NCI-H524 treated with DMSO at 0.1 percent for 48 hours (cell line): ENCODE measurements at regions not wholly inside any gene's neighbourhood (a gene's known extent, or its start where the extent isn't known, plus 50 kb on each side); places are given as distances from the start of the nearest gene placed in this dataset.
"Not testable (repeated sequence)": the region's sequence is repeated elsewhere in the genome, so short reads cannot be mapped to it uniquely, and the experiment has no call there.

Source experiments
- DNase-seq: peaks from one replicate; lab custom pipeline; 2025; lab: John Stamatoyannopoulos, UW

DNA sequence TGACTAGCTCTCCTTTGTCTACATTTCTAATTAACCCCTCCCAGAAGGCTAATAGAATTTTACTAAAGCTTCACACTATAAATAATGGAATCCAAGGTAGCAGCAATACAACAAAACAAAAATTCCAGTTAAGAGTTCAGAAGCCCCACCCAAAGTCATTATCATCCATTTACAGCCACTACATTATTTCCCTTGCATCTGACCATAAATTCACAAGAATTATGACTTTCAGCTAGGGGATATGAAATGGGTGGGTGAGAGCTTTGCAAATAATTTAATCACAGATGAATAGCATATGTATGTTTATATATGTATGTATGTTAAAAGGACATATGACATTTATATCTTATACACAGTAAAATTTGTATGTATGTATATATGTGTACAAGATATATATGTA lies 65.3 kb upstream of the PTGDR start:
- no peak for DNase-seq

DNA sequence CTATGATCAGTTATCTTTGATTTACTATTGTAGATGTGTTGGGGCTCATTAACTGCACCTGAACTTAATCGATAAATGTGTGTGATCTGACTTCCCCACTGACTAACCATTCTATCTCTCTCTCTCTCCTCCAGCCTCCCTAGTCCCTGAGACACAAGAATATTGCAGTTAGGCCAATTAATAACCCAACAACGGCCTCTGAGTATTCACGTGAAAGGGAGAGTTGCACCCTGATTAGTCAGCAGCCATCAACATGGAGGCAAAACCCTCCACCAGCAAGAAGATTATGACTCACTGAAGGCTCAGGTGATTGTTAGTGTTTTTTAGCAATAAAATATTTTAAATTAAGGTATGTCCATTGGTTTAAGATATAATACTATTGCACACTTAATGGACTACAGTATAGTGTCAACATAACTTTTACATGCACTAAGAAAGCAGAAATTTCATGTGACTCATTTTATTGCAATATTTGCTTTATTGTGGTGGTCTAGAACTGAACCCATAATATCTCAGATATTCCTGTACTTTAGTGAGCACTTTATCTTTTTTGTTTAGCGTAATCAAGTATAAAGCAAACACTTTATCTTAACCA lies 77.1 kb upstream of the PTGDR start:
- no peak for DNase-seq

DNA sequence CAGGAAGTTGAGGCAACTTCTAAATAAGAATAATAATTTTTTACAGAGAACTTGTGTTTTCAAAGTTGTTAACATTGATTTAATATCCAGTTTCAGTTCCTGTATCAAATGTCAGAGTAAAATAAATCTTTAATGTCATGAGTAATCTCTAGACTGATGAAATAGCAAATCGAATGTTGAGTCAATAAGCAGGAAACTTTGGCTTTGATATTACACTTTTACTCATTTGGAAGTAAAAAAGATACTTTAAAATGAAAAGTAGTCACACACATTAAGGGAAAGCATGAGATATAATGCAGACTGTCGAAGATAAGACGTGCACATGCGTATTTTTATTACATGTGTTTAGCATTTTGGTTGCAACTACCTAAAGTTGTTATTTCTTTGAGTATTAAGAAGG lies 78.2 kb upstream of the PTGDR start:
- DNase-seq: no peak

DNA sequence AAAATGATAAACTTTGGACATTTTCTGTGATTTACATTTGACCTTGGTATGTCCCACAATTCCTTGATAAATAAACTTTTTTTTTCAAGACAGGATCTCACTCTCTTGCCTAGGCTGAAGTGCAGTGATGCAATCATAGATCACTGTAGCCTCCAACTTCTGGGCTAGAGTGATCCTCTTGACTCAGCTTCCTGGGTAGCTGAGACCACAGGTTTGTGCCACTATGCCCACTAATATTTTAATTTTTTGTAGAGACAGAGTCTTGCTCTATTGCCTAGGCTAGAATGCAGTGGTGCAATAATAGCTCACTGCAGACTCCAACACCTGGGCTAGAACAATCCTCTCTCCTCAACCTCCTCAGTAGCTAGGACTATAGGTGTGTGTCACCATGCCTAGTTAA lies 79.1 kb upstream of the PTGDR start:
- DNase-seq: no peak

DNA sequence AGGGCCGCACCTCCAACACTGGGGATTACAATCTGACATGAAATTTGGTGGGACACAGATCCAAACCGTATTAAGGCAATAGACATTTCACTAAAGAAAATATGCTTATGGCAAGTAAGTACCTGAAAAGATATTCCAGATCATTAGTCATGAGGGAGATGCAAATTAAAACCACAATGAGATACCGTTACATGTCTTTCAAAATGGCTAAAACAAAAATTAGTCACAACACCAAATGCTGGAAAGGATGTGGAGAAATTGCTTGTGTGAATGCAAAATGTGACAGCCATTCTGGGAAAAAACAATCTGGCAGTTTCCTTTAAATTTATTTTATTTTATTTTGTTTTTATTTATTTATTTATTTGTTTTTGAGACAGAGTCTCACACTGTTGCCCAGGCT lies 82.3 kb upstream of the PTGDR start:
- DNase-seq: no peak

DNA sequence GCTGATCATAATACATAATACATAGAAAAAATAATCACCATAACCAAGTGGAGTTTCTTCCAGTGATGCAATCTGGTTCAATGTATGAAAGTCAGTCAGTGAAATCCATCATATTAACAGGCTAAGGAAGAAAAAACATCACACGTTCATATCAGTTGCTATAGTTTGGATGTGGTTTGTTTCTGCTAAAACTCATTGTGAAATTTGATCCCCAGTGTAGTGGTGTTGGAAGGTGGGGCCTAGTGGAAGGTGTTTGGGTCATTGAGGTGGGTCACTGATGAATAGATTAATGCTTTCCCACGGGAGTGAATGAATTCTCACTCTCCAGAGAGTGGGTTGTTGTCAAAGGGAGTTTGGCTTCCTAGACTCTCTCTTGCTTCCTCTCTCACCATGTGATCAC lies 84.6 kb upstream of the PTGDR start:
- DNase-seq: no peak

DNA sequence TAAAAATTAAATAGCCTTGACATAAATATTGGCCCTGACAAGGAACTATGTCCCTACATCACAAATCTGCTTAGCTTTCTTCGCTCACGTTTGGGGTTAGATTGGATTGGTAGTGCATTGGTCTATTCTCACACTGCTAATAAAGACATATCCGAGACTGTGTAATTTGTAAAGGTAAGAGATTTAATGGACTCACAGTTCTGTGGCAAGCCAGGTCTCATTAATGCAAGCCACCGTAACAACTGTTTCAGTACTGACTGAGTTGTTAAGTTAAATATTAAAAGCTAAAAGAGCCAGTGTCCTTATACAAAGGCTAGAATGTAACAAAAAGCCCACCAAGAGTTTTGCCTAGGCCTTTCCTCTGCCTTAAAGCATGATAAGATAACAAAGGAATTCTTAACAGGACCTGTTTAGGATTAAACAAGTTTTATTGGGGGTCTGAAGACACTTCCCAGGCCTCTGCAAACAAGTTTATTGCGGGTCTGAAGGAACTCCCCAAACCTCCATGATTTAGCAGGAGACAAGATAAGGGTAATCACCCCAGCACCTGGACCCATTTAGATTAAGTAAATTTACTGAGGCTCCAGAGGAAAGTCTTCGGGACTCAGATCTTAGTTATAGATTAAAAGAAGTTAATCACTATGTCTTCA lies 88.2 kb upstream of the PTGDR start:
- DNase-seq: no peak

DNA sequence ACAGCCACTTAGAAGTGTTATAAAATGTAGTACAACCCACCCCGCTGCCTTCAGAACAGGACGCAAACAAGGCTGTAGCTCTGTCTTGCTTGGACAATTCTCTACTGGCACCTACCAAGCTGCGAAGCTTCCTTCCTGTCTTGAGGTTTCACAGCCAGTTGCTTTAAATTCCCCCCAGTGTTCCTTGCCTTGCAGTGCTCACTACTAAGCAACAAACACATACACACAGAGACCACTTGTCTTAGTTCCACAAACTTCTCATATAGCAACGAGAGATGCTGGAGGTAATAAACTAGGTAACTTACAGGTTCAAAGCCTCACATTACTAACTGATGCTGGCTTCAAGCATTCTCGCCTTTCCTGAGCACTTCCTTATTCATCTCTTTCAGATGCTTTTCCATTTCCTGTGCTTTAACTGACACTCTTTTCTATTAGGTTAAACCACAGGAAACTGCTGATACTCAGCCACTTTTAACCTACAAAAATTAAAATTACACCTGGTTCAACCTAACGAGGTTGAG lies 91.5 kb upstream of the PTGDR start:
- no peak for DNase-seq

DNA sequence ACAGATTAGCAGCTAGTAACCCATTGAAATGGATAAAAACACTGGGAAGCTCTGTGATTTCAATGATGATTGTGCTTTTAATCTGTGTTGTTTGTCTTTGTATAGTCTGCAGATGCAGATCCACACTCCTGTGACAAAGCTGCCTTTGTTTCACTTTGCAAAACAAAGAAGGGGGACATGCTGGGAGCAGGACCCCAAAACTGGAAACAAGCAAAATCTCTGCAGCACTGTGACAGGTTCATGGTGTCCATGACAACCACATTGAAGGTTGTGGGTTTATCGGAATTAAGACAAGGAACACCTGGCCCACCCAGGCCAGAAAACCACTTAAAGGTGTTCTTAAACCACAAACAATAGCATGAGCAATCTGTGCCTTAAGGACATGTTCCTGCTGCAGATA lies 95.6 kb upstream of the PTGDR start:
- DNase-seq: not testable (repeated sequence)

DNA sequence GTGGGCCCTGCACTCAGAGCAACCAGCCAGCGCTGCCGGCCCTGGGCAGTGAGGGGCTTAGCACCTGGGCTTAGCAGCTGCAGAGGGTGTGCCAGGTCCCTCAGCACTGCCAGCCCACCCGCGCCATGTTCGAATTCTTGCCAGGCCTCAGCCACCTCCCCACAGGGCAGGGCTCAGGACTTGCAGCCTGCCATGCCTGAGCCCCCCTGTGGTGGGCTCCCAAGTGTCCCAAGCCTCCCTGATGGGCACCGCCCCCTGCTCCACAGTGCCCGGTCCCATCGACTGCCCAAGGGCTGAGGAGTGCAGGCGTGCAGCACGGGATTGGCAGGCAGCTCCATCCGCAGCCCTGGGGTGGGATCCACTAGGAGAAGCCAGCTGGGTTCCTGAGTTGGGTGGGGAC lies 98.0 kb upstream of the NID2 start:
- no peak for DNase-seq

DNA sequence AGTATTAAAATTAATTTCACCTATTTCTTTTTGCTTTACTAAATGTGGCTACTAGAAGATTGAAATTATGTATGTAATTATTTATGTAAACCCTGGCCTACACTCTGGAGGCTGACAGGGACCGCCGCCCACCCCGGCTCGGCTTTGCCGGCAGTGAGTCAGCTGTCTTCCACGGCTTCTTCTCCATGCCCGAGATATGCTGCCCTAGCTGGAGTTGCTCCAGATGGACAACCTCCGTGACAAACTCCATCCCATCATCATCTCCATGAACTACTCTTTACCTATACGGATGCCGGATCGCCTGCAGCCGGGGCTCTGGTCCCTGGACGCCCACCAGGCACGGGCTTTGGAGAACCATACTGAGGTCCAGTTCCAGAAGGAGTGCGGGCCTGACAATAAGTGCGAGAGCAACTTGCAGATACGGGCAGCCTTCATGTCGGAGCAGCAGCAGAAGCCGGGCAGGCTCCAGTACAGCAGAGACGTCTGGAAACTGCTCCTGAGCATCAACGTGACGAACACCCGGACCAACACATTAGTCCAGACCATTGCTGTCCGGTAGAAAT lies 86.9 kb upstream of the NID2 start:
- no peak for DNase-seq

DNA sequence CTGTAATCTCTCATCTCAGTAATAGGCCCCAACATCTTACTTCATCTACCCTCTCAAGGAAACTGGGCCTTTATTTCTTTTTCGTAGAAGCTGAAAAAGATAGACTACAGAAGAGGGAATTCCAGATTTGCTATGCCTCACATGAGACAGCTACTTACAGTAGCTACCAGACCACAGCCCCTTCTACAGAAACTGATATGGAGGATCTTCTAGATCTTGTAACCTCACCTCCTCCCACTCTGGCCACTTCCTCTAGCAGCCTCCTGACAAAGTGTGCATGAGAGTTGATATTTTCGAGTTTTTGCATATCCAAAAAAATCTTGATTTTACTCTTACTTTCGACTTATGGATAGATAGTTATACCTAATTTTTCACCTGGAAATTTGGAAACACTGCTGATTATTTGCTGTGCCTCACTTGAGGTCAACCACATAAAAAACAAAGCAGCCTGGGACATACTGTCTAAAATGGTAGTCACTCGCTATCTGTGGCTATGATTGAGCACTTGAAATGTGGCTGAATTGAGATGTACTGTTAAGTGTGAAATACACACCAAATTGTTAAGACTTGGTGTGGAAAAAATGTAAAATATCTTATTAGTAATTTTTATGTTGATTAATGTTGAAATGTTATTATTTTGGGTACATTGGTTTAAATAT lies 86.3 kb upstream of the NID2 start:
- no peak for DNase-seq

DNA sequence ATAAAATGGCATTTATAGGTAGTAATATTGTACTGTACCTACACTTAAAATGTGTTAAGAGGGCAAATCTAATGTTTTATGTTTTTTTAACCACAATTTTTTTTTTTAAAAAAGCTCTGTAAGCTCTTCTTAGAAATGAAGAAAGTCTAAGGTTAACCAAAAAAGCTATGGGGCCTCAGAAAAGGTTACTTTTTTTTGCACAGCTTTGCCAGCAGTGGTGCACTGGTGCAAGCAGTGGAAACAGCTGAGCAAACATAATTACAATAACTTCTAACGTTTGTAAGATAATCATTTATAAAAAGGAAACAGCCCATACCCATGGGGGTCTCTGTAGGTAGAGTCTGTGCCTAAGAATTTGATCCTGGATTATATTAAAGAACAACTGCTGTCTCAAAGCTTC lies 85.1 kb upstream of the NID2 start:
- DNase-seq: no peak

DNA sequence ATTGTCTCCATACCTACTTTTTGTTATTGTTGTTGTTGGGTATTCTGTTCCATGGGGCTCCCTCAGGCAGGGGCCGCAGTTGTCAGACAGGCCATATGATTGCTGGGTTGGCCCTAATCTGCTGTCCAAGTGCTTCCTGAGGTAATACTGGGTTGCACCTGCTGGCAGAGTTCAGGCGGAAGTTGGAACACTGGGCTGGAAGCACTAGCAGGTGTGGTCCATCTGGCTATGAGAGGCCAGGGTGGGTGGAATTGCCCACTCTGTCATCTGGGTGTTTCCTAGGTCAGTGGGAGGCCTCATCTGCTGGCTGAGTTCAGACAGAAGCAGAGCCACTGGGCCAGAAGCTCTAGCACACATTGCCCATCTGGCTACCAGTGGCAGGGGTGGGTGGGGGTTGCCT lies 81.3 kb upstream of the NID2 start:
- DNase-seq: peak; percentile 77

DNA sequence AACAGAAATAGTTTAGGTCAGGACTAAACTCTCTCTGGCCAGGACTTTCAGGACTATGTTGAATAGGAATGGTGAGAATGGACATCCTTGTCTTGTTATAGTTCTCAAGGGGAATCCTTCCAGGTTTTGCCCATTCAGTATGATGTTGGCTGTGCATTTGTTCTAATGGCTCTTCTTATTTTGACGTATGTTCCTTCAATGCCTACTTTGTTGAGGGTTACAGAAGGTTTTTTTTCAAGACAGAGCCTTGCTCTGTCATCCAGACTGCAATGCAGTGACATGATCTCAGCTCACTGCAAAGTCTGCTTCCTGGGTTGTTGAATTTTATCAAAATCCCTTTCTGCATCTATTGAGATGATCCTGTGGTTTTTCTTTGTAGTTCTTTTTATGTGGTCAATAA lies 79.5 kb upstream of the NID2 start:
- no peak for DNase-seq

DNA sequence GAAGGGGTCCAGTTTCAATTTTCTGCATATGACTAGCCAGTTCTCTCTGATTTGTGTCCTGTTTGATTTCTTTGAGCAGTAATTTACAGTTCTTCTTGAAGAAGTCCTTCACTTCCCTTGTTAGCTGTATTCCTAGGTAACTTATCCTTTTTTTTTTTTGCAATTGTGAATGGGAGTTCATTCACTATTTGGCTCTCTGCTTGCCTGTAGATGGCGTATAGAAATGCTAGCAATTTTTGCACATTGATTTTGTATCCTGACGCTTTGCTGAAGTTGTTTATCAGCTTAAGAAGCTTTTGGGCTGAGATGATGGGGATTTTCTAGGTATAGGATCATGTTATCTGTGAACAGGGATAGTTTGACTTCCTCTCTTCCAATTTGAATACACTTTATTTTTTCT lies 77.6 kb upstream of the NID2 start:
- DNase-seq: no peak

DNA sequence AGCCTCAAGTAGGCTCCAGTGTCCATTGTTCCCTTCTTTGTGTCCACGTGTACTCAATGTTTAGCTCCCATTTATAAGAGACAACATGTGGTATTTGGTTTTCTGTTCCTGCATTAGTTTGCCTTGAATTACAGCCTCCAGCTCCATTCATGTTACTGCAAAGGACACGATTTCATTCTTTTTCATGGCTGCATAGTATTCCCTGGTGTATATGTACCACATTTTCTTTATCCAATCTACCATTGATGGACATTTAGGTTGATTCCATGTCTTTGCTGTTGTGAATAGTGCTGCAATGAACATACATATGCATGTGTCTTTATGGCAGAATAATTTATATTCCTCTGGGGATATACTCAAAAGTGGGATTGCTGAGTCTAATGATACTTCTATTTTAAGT lies 75.2 kb upstream of the NID2 start:
- not testable (repeated sequence) for DNase-seq

DNA sequence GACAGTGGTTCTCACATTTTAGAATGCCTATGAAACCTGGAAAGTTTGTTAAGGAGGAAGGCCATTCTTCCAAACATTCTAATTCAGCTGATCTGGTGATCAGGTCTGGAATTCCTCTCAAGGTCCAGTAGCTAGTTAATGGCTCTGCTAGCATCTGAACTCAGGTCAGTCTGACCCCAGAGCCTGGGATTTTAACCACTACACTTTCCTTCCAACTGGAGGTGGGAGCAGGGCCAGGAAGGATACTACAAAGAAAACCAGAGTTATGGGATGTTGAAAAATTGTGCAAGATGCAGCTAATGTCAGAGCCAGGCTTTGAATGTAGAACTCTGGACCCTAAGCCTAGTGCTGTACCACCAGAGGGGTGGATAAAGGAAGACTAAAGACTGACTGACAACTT lies 73.6 kb upstream of the NID2 start:
- DNase-seq: no peak

DNA sequence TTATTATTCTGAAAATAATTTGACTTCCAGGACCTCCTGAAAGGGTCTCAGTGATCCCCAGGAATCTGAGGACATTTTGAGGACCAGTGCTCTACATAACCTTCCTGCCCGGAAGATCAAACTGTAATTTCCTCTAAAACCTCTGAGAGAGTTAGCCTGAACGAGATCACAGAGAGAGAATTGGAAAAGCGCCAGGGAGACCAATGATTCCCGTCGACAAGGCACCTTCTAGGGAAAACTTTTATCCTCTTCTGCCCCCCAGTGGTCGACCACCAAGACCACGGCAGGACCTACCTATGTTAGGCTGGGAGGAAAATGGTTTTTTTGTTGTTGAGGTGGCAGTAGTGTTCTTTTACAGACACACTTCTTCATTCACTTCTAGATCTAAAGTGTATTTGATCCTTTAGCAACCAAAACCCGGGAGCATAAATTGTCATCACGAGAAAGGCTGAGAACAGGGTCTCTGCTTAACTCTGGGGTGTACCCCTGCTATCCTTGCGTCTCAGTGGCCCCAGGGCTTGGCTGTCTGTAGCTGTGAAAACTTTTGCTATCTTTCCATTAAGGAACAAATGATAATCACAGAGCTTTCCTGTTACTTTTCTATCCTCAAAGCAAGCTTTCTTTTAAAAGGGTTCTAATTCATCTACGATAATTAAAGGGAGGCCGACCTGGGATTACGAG lies 62.9 kb upstream of the NID2 start:
- DNase-seq: peak; percentile 90

DNA sequence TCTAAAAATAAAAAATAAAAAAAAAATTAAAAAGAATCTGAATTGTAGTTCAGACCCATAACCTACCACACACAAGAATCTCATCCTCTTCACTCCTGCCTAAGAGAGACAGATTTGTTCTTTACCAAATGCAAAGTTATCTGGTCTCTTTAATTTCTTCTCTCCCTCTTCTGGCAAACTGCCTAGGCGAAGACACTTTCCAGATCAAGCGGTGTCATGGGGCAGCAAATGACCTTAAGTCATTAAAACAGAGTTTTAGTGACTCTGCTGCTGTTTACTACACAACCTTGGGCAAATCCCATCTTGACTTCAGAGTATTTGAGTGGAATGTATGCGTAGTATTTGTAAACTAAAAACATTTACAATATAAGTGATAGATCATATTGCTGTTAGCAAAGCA lies 60.9 kb upstream of the NID2 start:
- no peak for DNase-seq

DNA sequence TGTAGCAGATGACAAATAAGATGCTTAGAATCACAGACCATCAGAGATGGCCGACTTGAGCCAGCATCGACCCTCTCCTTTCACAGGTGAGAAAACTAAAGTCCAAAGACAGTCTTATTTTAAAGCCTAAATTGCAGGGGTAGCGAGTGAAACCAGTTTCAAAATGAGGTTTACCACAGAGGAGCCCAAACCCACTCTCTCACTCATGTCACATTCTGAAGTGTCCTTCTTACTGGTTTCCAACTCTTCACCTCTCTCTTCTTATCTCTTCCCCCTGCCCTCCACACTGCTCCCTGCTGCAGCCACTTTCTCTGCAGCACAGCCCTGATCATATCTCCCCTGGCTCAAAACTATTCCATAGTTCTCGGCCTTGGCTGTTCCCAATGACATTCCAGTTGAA lies 57.0 kb upstream of the NID2 start:
- DNase-seq: no peak

DNA sequence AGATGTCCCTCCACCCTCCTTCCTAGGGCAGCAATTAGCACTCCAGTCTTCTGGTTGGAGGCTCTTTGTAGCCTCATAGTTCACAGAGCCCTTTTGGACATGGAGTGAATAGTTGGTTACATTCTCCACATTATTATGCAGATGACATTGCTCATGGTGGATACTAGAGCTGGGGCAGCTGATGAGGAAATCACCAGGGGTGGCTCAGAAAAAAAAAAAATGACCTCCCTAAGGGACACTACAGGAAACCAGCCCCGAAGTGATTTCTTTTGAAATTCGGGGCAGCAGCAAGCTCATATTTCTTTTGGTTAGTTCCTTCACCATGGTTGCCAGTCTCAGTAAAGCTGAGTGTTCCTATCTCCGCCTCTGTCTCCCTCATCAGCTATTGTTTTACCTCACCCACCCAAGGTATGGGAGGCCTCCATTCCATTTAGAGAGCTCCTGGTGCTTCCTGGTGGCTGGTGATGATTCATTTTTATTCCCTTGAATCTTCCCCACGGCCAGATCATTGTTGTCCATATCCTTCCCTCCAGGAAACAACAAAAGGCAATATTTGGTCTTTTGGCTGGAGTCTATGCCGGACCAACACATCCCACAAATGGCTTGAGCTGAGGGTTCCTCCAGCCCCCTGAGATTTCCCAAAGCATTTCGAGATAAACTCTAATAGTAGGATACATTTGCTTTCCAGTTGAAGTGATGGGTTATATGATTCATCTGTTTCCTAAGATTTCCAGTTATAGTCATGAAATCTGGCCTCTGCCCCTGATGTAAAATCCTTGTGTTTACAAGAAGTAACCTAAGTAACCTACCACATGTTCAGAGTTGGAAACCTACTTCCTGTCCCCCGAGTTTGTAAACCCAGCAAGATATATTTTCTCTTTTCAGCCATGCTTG lies 56.2 kb upstream of the NID2 start:
- DNase-seq: no peak
